Neural crest cell (in vitro differentiated cells): ENCODE measurements at regions not wholly inside any gene's neighbourhood (a gene's known extent, or its start where the extent isn't known, plus 50 kb on each side); places are given as distances from the start of the nearest gene placed in this dataset.

Source experiments
- DNase-seq: peaks from one replicate; pipeline ENCODE4 v3.0.0; 2021; ENCODE audit warnings: low read depth, mixed read lengths, low spot score
- H3K27ac Mint-ChIP-seq: one replicate; pipeline ENCODE4 v1.8.0; 2021; ENCODE audit warnings: mild to moderate bottlenecking, mixed read lengths; ENCODE audit not compliant: unreplicated experiment
- H3K27me3 Mint-ChIP-seq: 2 replicates; pipeline ENCODE4 v1.8.0; 2021; ENCODE audit warnings: low read depth, mild to moderate bottlenecking, mixed read lengths
- H3K36me3 Mint-ChIP-seq: 2 replicates; pipeline ENCODE4 v1.8.0; 2021; ENCODE audit warnings: low read depth, mild to moderate bottlenecking, mixed read lengths
- H3K4me1 Mint-ChIP-seq: 2 replicates; pipeline ENCODE4 v1.8.0; 2021; ENCODE audit warnings: mixed read lengths
- H3K4me3 Mint-ChIP-seq: one replicate; pipeline ENCODE4 v1.8.0; 2021; ENCODE audit warnings: mild to moderate bottlenecking, mixed read lengths
- H3K9me3 Mint-ChIP-seq: 2 replicates; pipeline ENCODE4 v1.8.0; 2021; ENCODE audit warnings: mixed read lengths
- CTCF ChIP-seq: fragments of 200-600 bp; sonication (generic); conservative IDR thresholded peaks from 2 replicates; pipeline ENCODE4 v1.5.0; 2021; ENCODE audit warnings: antibody characterized with exemption, mild to moderate bottlenecking

GRCh38 chr2:19673213-19673791 is 228.5 kb downstream of the TTC32 start:
- no peaks in the 10 kb centered on the region for H3K36me3 Mint-ChIP-seq
- no peak for TF ChIP-seq CTCF
- peaks cover 14% of the 10 kb centered on the region for H3K4me1 Mint-ChIP-seq
- no peak overlapping the region for H3K27ac Mint-ChIP-seq
- DNase-seq: no peak
- no peaks in the 10 kb centered on the region for H3K9me3 Mint-ChIP-seq
- H3K27me3 Mint-ChIP-seq: peaks cover 10% of the 10 kb centered on the region
- H3K4me3 Mint-ChIP-seq: no peak overlapping the region

GRCh38 chr2:19671916-19672315 is 229.9 kb downstream of the TTC32 start:
- no peaks in the 10 kb centered on the region for H3K36me3 Mint-ChIP-seq
- no peak for DNase-seq
- no peak for TF ChIP-seq CTCF
- H3K9me3 Mint-ChIP-seq: no peaks in the 10 kb centered on the region
- peaks cover 14% of the 10 kb centered on the region for H3K4me1 Mint-ChIP-seq
- H3K4me3 Mint-ChIP-seq: no peak overlapping the region
- no peak overlapping the region for H3K27ac Mint-ChIP-seq
- peaks cover 10% of the 10 kb centered on the region for H3K27me3 Mint-ChIP-seq

- peaks cover 14% of the 10 kb centered on the region for H3K4me1 Mint-ChIP-seq
- H3K4me3 Mint-ChIP-seq: no peak overlapping the region
- no peak for DNase-seq
- H3K36me3 Mint-ChIP-seq: no peaks in the 10 kb centered on the region
- H3K9me3 Mint-ChIP-seq: no peaks in the 10 kb centered on the region
- no peak for TF ChIP-seq CTCF
- H3K27ac Mint-ChIP-seq: no peak overlapping the region
- H3K27me3 Mint-ChIP-seq: peaks cover 10% of the 10 kb centered on the region
Measured at GRCh38 chr2:19671311-19671710, 230.5 kb downstream of the TTC32 start.

- Mint-ChIP-seq H3K9me3 (no peaks in the 10 kb centered on the region), H3K4me3 (no peak overlapping the region), H3K36me3 (no peaks in the 10 kb centered on the region), H3K27ac (no peak overlapping the region), H3K4me1 (peaks cover 14% of the 10 kb centered on the region), H3K27me3 (peaks cover 10% of the 10 kb centered on the region)
- no peak for DNase-seq
- no peak for TF ChIP-seq CTCF
Measured at GRCh38 chr2:19670303-19670702, 231.5 kb downstream of the TTC32 start.

GRCh38 chr2:19669559-19669958 is 232.2 kb downstream of the TTC32 start:
- DNase-seq: no peak
- peak overlapping the region; percentile 85 for H3K27ac Mint-ChIP-seq
- peaks cover 16% of the 10 kb centered on the region for H3K4me1 Mint-ChIP-seq
- no peak overlapping the region for H3K4me3 Mint-ChIP-seq
- no peak for TF ChIP-seq CTCF
- peaks cover 8% of the 10 kb centered on the region for H3K27me3 Mint-ChIP-seq
- H3K36me3 Mint-ChIP-seq: no peaks in the 10 kb centered on the region
- H3K9me3 Mint-ChIP-seq: no peaks in the 10 kb centered on the region
